T-helper 17 cell (primary cell): ENCODE measurements at regions not wholly inside any gene's neighbourhood (a gene's known extent, or its start where the extent isn't known, plus 50 kb on each side); places are given as distances from the start of the nearest gene placed in this dataset.

Source experiments
- ATAC-seq: fragments of 150-1000 bp; cut with Tn5 transposase; 2 replicates; pipeline ENCODE4 v1.10.0; 2021; ENCODE audit warnings: mild to moderate bottlenecking, moderate library complexity
- DNase-seq, 3 donors: peaks; one replicate each; pipeline versions ENCODE4 v3.0.0 to v3.0.0-alpha.2; 2020 to 2021
- H3K9me3 ChIP-seq: one replicate; pipeline ENCODE4 v1.7.0; 2013; ENCODE audit warnings: low read length, mild to moderate bottlenecking; ENCODE audit not compliant: control insufficient read depth, poor library complexity, severe bottlenecking
- H3K27ac Mint-ChIP-seq: one replicate; pipeline ENCODE4 v1.8.0; 2022; ENCODE audit warnings: mild to moderate bottlenecking, moderate library complexity, mixed read lengths
- H3K27me3 Mint-ChIP-seq: one replicate; pipeline ENCODE4 v1.8.0; 2022; ENCODE audit warnings: mixed read lengths
- H3K36me3 Mint-ChIP-seq: one replicate; pipeline ENCODE4 v1.8.0; 2022; ENCODE audit warnings: low read depth, mixed read lengths
- H3K4me1 Mint-ChIP-seq: one replicate; pipeline ENCODE4 v1.8.0; 2022; ENCODE audit warnings: mild to moderate bottlenecking, mixed read lengths
- H3K4me3 Mint-ChIP-seq: one replicate; pipeline ENCODE4 v1.8.0; 2022; ENCODE audit warnings: mild to moderate bottlenecking, moderate library complexity, mixed read lengths

DNA sequence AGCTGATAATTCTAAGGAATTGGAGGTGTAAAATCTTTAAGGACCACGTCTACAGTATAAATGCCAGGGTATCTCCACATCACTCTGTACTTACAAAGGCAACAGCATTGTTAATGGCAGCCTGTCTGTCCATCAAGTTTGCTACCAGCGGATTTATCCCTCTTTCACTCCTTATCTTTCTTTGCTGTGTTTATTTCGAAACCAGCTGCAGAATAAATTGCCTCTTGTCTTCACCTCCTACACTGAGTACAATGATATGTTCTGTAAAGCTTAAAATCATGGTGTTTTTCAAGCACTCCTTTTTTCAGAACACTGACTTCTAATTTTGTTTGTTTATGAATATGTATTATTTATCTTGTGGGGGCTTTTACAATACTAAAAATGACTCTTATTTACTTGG lies 1088.1 kb downstream of the NR2F1-AS1 start:
- Mint-ChIP-seq H3K4me1 (no peaks in the 10 kb centered on the region), H3K36me3 (no peaks in the 10 kb centered on the region), H3K27me3 (no peaks in the 10 kb centered on the region), H3K27ac (no peak overlapping the region), H3K4me3 (no peak overlapping the region)
- no peak for DNase-seq
- H3K9me3 ChIP-seq: no peaks in the 10 kb centered on the region
- ATAC-seq: no peak

DNA sequence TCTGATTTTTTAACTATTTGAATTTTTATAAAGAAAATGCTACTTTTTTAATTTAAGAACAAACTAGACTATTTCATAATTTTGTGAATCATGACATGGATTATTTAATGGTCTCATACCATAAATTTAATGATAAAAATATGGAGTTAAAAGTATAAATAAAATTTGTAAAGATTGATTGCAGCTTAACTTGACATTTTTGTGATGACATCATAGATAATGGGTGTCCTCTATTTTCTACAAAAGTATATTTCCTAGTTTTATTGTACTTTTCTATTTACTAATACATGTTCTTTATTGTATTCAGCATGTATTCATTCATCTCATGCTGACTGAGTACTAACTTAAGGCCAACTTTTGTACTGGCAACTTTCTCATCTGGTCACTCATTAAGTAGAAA lies 1096.5 kb downstream of the NR2F1-AS1 start:
- DNase-seq: no peak
- no peaks in the 10 kb centered on the region for H3K4me1 Mint-ChIP-seq
- peaks cover 2% of the 10 kb centered on the region for H3K36me3 Mint-ChIP-seq
- no peak overlapping the region for H3K27ac Mint-ChIP-seq
- no peaks in the 10 kb centered on the region for H3K9me3 ChIP-seq
- no peak overlapping the region for H3K4me3 Mint-ChIP-seq
- ATAC-seq: no peak
- no peaks in the 10 kb centered on the region for H3K27me3 Mint-ChIP-seq

DNA sequence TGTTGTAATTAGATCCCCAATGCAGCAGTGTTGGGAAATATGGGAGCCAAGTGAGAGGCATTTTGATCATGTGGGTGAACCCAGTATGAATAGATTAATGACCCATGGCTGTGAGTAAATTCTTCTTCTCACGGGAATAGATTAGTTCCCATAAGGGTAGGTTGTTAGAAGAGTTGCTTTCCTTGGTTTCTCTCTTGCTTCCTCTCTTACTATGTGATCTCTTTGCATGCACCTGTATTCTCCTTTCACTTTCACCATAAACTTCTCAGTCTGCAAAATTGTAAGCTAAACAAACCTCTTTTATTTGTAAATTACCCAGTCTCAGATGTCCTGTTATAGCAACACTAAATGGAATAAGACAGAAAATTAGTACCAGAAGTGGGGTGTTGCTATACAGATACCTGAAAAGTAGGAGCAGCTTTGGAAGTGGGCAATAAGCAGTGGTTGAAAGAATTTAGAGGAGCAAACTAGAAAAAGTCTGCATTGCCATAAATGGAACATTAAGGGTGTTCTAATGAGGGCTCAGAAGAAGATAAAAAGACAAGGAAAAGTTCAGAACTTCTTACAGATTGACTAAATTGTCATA lies 1090.0 kb upstream of the ARRDC3 start:
- H3K27ac Mint-ChIP-seq: no peak overlapping the region
- ATAC-seq: no peak
- no peaks in the 10 kb centered on the region for H3K9me3 ChIP-seq
- H3K27me3 Mint-ChIP-seq: no peaks in the 10 kb centered on the region
- DNase-seq: no peak
- no peaks in the 10 kb centered on the region for H3K4me1 Mint-ChIP-seq
- no peaks in the 10 kb centered on the region for H3K36me3 Mint-ChIP-seq
- H3K4me3 Mint-ChIP-seq: no peak overlapping the region

DNA sequence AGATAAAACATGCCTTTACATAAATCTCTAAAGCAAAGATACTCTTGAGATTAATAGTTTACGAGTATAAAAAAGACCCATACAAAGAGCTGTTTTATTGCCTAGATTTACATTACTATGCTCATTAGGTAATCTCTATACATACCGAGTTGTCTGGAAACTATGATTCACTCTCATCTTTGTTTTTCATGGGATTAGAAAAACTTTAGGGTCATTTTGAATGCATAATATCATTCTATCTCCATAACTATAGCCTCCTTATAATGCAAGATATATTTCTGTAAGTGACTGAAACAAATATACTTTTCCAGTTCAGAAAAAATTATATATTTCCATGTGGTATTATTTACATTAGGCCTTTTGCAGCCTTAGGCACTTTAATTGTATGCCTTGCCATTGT lies 1088.7 kb upstream of the ARRDC3 start:
- no peak for DNase-seq
- Mint-ChIP-seq H3K27ac (no peak overlapping the region), H3K4me3 (no peak overlapping the region), H3K4me1 (no peaks in the 10 kb centered on the region), H3K36me3 (no peaks in the 10 kb centered on the region), H3K27me3 (no peaks in the 10 kb centered on the region)
- ATAC-seq: no peak
- no peaks in the 10 kb centered on the region for H3K9me3 ChIP-seq

DNA sequence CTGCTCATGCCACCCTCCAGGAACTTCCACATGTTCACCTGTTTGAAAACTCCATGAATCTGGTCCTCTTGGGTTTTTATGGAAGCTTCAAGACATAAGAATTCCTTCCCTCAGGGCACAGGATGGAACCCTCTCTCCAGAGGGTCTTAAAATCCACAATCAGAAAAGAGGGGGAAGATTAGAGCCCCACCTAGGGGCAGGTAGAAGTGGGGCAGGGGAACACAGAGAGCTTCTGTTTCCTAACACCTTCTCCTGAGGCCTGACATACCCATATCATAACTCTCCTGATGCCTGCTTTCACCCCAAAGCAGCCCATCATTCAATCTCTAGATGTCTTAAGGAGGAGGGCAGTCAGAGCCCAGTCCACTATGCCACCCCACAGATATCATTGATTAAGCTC lies 1087.7 kb upstream of the ARRDC3 start:
- Mint-ChIP-seq H3K27me3 (no peaks in the 10 kb centered on the region), H3K27ac (no peak overlapping the region)
- ATAC-seq: no peak

DNA sequence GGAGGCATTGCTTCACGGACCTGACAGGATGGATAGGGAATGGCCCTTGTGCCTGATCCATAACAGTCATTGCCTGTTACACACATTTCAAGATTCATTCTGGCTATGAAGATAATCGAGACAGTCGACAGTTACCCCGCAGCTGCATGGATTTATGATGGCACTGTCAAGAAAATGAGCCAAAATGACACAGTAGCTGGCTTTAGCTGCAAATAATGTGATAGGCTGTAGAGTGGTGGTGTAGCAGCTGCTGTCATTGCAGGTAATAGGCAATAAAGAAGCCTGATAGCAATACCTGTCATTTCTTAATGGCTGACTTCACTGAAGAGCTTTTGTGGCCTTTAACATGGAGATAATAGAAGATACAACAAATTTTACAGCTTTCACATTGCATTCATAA lies 1085.2 kb upstream of the ARRDC3 start:
- Mint-ChIP-seq H3K36me3 (no peaks in the 10 kb centered on the region), H3K27ac (no peak overlapping the region), H3K27me3 (no peaks in the 10 kb centered on the region), H3K4me3 (no peak overlapping the region), H3K4me1 (no peaks in the 10 kb centered on the region)
- no peaks in the 10 kb centered on the region for H3K9me3 ChIP-seq
- DNase-seq (no peak), ATAC-seq (no peak)

More for the DNA sequence above, 1087.7 kb upstream of the ARRDC3 start:
- Mint-ChIP-seq H3K36me3 (no peaks in the 10 kb centered on the region), H3K4me3 (no peak overlapping the region), H3K4me1 (no peaks in the 10 kb centered on the region)
- H3K9me3 ChIP-seq: no peaks in the 10 kb centered on the region
- no peak for DNase-seq

DNA sequence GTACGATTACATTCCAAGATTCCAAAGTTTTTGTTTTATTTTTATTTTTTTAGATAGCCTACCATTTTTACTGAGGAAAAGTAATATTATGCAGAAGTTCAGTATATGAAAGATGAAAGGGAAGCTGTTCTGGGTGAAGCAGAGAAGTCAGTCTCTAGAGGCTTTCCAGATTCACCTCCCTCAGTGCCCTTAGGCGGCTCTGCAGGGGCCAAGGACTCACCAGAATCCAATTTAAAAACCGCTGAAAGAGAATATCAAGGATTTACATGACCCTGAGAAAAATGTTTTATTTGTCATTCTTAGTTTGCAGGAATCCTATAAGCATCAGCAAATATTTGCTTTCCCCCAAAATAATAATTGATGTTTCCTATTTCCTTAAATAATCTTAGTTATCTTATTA lies 1084.6 kb upstream of the ARRDC3 start:
- Mint-ChIP-seq H3K36me3 (no peaks in the 10 kb centered on the region), H3K4me3 (no peak overlapping the region), H3K4me1 (no peaks in the 10 kb centered on the region), H3K27me3 (no peaks in the 10 kb centered on the region), H3K27ac (no peak overlapping the region)
- no peak for DNase-seq
- no peak for ATAC-seq
- H3K9me3 ChIP-seq: no peaks in the 10 kb centered on the region

DNA sequence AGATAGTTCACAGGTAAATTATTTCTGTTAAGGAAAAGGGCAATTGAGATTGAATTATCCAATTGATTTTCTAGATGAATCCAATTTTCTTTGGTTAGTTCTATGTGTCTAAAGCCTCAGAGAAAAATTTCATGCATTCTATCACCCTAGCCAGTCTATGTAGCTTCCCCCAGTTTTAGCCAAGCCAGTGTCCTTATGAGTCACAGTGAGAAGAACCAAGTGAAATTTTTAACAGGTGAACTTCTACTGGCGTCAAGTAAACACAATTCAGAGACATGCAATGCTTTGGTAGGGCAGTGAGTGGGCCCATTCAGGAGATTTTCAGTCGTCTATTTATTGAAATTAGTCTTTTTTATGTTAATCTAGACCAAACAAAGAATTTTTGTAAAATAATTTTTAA lies 1077.4 kb upstream of the ARRDC3 start:
- DNase-seq: no peak
- Mint-ChIP-seq H3K27ac (no peak overlapping the region), H3K4me3 (no peak overlapping the region), H3K4me1 (no peaks in the 10 kb centered on the region), H3K27me3 (no peaks in the 10 kb centered on the region), H3K36me3 (no peaks in the 10 kb centered on the region)
- no peaks in the 10 kb centered on the region for H3K9me3 ChIP-seq
- ATAC-seq: no peak

DNA sequence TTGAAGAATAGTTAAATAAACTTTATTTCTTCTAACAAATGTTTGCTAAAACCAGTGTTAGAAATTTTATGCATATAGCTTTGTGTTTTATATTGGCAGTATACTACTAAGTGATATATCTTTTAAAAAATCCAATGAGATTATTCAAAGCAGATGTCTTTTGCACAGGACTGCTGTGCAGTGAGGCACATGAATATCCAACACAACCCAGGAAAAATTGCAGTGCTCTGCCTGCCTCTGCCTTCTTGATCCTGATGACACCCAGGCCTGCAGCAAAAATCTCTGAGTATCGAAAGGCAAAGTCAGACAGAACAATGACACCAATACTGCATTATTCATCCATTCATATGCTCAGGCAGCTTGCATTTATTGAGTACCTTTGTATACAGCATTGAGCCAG lies 1076.5 kb upstream of the ARRDC3 start:
- Mint-ChIP-seq H3K27ac (no peak overlapping the region), H3K36me3 (no peaks in the 10 kb centered on the region), H3K4me1 (no peaks in the 10 kb centered on the region), H3K27me3 (no peaks in the 10 kb centered on the region), H3K4me3 (no peak overlapping the region)
- no peaks in the 10 kb centered on the region for H3K9me3 ChIP-seq
- no peak for DNase-seq
- no peak for ATAC-seq

DNA sequence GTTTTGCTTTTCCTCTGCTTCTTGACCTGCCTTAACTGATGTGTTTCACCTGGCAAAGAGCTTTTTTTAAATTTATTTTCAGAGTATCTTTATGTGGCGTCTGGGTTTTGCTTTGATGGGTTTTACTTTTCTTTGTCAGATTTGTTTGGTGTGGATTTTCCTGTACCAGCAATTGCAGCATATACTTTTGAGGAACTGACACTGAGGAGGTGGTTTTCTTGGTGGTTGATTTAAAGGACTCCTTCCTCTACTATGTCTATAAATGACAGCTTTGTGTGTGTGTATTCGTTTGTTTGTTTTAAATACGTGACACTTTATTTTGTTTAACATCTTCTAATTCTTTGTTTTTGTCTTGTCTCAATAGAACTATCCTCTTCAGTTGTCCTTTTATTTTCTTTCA lies 1071.9 kb upstream of the ARRDC3 start:
- H3K36me3 Mint-ChIP-seq: no peaks in the 10 kb centered on the region
- H3K27me3 Mint-ChIP-seq: no peaks in the 10 kb centered on the region
- H3K4me1 Mint-ChIP-seq: no peaks in the 10 kb centered on the region
- H3K27ac Mint-ChIP-seq: no peak overlapping the region
- DNase-seq (no peak), ATAC-seq (no peak)
- H3K4me3 Mint-ChIP-seq: no peak overlapping the region
- H3K9me3 ChIP-seq: no peaks in the 10 kb centered on the region

DNA sequence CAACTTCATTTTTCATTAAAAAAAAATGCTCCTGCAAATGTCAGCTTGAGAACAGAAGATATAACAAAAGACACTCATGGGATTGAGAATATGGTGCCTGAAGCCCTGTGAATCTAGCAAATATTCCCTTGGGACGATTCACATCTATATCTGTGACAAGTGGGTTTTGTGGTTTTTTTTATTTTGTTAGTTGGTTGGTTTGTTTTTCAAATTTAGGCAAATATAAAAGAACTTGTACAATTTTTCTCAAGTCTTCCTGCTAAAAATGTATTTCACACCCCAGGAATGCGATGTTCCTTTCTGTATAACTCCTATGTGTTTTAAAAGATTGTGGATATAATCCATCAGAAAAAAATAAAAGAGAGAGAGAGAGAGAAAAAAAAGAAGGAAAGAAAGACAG lies 1061.8 kb upstream of the ARRDC3 start:
- Mint-ChIP-seq H3K36me3 (no peaks in the 10 kb centered on the region), H3K4me3 (no peak overlapping the region), H3K4me1 (no peaks in the 10 kb centered on the region), H3K27ac (no peak overlapping the region), H3K27me3 (no peaks in the 10 kb centered on the region)
- H3K9me3 ChIP-seq: no peaks in the 10 kb centered on the region
- ATAC-seq (no peak), DNase-seq (no peak)

DNA sequence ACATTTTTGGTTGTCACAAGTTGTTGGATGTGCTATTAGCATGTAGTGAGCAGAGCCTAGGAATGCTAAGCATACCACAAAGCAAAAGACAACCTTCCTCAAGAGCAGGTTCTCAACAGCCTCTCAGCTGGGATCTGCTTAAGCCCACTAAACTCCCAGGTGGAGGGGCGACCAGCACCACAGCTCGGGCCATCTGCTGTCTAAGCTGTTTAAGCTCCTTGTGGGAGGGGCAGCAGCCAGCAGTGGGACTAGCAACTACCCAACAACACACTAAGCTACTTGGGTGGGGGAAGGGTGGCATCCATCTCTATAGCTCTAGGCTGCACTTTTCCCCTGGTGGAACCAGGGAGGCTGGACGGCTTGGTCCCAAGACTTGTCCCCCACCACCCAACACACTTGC lies 1052.7 kb upstream of the ARRDC3 start:
- Mint-ChIP-seq H3K4me3 (no peak overlapping the region), H3K27me3 (no peaks in the 10 kb centered on the region), H3K36me3 (no peaks in the 10 kb centered on the region), H3K4me1 (no peaks in the 10 kb centered on the region), H3K27ac (no peak overlapping the region)
- DNase-seq (no peak), ATAC-seq (no peak)
- H3K9me3 ChIP-seq: no peaks in the 10 kb centered on the region

DNA sequence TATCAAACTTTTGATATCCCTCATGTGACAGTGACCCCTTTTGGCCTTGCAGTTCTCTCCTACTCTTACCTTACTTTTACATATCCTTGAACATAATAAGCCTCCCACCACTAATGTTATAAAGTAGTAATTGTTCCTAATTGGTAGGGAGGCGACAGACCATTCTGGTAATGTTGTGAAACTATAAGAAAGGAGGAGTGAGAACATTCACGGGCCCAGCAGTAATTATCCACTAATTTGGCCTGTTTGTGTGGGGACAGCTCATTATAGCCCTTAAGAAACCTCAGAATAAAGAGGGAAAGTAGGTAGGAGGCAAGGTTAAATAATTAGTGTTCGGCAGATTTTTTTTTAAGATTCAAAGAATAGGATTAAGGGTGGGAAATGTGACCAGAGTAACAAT lies 1046.5 kb upstream of the ARRDC3 start:
- Mint-ChIP-seq H3K36me3 (no peaks in the 10 kb centered on the region), H3K27me3 (no peaks in the 10 kb centered on the region)

DNA sequence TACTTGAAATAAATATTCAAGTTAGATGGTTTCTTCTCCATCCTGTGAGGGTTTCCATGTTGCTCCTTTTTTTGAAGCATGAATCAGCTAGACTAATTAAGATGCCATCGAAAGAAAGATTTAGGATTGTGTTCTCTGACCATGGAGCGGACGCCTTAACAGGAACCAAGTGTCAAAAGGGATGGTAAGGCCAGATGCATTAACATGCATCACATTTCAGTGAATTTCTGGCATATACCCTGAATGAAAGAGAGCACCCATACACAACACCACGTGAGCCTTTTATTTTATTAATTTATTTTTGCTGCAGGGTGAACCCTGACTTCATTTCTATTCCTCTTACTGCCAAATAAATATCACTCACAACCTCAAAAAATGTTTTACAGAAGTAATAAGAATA lies 1045.3 kb upstream of the ARRDC3 start:
- H3K27ac Mint-ChIP-seq: no peak overlapping the region
- no peaks in the 10 kb centered on the region for H3K9me3 ChIP-seq
- no peaks in the 10 kb centered on the region for H3K27me3 Mint-ChIP-seq
- no peak overlapping the region for H3K4me3 Mint-ChIP-seq
- DNase-seq (no peak), ATAC-seq (no peak)
- no peaks in the 10 kb centered on the region for H3K4me1 Mint-ChIP-seq
- H3K36me3 Mint-ChIP-seq: no peaks in the 10 kb centered on the region

More for the DNA sequence above, 1046.5 kb upstream of the ARRDC3 start:
- H3K9me3 ChIP-seq: no peaks in the 10 kb centered on the region
- Mint-ChIP-seq H3K27ac (no peak overlapping the region), H3K4me1 (no peaks in the 10 kb centered on the region), H3K4me3 (no peak overlapping the region)
- ATAC-seq: no peak
- DNase-seq: no peak
